PC-9 (cell line): ENCODE measurements at regions not wholly inside any gene's neighbourhood (a gene's known extent, or its start where the extent isn't known, plus 50 kb on each side); places are given as distances from the start of the nearest gene placed in this dataset.
"Not testable (repeated sequence)": the region's sequence is repeated elsewhere in the genome, so short reads cannot be mapped to it uniquely, and the experiment has no call there.

Experiments used
- BruUV-seq: library from RNA; stranded (reverse); fragments of 400-500 nt; replicated peaks from 2 replicates; lab custom pipeline; 2021; lab: Mats Ljungman, UMichigan
- CTCF ChIA-PET: fragments of 300-600 bp; sonication (Branson Sonifier 250); formaldehyde crosslinking; loops from one replicate; lab custom pipeline; 2022; ENCODE audit warnings: antibody characterized with exemption; lab: Charles Lee
- POLR2A ChIA-PET: fragments of 300-600 bp; sonication (Branson Sonifier 250); formaldehyde crosslinking; loops from one replicate; lab custom pipeline; 2022; ENCODE audit warnings: antibody characterized with exemption; ENCODE audit not compliant: unreplicated experiment; lab: Charles Lee
- DNase-seq, 2 experiments: peaks; one replicate each; pipeline versions ENCODE4 v3.0.0 to v3.0.0-alpha.2; 2015 to 2022; ENCODE audit warnings: mixed read lengths in 1 of 2
- H2AFZ ChIP-seq: fragments of 200-600 bp; sonication (generic); 2 replicates; pipeline ENCODE4 v1.8.1; 2017; ENCODE audit warnings: antibody characterized with exemption
- H3F3A ChIP-seq: fragments of 200-600 bp; sonication (generic); 2 replicates; pipeline ENCODE4 v1.8.1; 2017; ENCODE audit warnings: antibody characterized with exemption, mild to moderate bottlenecking, low read depth; ENCODE audit not compliant: insufficient read depth
- H3K27ac ChIP-seq: fragments of 200-600 bp; sonication (generic); 2 replicates; pipeline ENCODE4 v1.6.1; 2016; ENCODE audit warnings: mixed run types
- H3K27me3 ChIP-seq: fragments of 200-600 bp; sonication (generic); 2 replicates; pipeline ENCODE4 v1.6.1; 2016; ENCODE audit warnings: low read depth, mixed run types; ENCODE audit not compliant: insufficient read depth
- H3K36me3 ChIP-seq: fragments of 200-600 bp; sonication (generic); 2 replicates; pipeline ENCODE4 v1.6.1; 2016; ENCODE audit warnings: low read depth, mixed run types
- H3K4me1 ChIP-seq: fragments of 200-600 bp; sonication (generic); replicated peaks from 2 replicates; pipeline ENCODE4 v1.6.1; 2016; ENCODE audit warnings: mixed run types; ENCODE audit not compliant: insufficient read depth
- H3K4me2 ChIP-seq: fragments of 200-600 bp; sonication (generic); 2 replicates; pipeline ENCODE4 v1.6.1; 2017; ENCODE audit warnings: mixed run types
- H3K4me3 ChIP-seq: fragments of 200-600 bp; sonication (generic); 2 replicates; pipeline ENCODE4 v1.6.1; 2016; ENCODE audit warnings: mixed run types
- H3K79me2 ChIP-seq: fragments of 200-600 bp; sonication (generic); 2 replicates; pipeline ENCODE4 v1.6.1; 2017; ENCODE audit warnings: low read depth, mixed run types
- H3K9me2 ChIP-seq: fragments of 200-600 bp; sonication (generic); 2 replicates; pipeline ENCODE4 v1.8.1; 2017; ENCODE audit warnings: mild to moderate bottlenecking; ENCODE audit not compliant: insufficient read depth
- H3K9me3 ChIP-seq: fragments of 200-600 bp; sonication (generic); 2 replicates; pipeline ENCODE4 v1.8.1; 2016; ENCODE audit warnings: low read depth; ENCODE audit not compliant: insufficient read depth
- H4K20me1 ChIP-seq: fragments of 200-600 bp; sonication (generic); 2 replicates; pipeline ENCODE4 v1.8.1; 2017; ENCODE audit not compliant: insufficient read depth
- CTCF ChIP-seq: fragments of 200-600 bp; sonication (generic); conservative IDR thresholded peaks from 2 replicates; pipeline ENCODE4 v1.6.1; 2017; ENCODE audit warnings: mixed run types, antibody characterized with exemption, mild to moderate bottlenecking, moderate library complexity
- EZH2 ChIP-seq: fragments of 200-600 bp; sonication (generic); IDR thresholded peaks from 2 replicates; pipeline ENCODE4 v1.8.0; 2017; ENCODE audit warnings: antibody characterized with exemption, low read depth
- intact Hi-C: fragments of 100-400 bp; cut with micrococcal nuclease; formaldehyde crosslinking; loops from one replicate; pipeline ENCODE4 v1.10.0; 2022; ENCODE audit not compliant: unreplicated experiment

- no peaks in the 10 kb centered on the region for H4K20me1 ChIP-seq
- H3K36me3 ChIP-seq: no peaks in the 10 kb centered on the region
- H3K79me2 ChIP-seq: no peaks in the 10 kb centered on the region
- POLR2A ChIA-PET: no interaction called here
- no peak for TF ChIP-seq EZH2
- TF ChIP-seq CTCF: no peak
- no peaks in the 10 kb centered on the region for H3F3A ChIP-seq
- CTCF ChIA-PET: no interaction called here
- no peak overlapping the region for H3K27ac ChIP-seq
- intact Hi-C loops: no loop called here
- no peak overlapping the region for H3K4me2 ChIP-seq
- H3K9me3 ChIP-seq: no peaks in the 10 kb centered on the region
- no peaks in the 10 kb centered on the region for H3K9me2 ChIP-seq
- H3K4me1 ChIP-seq: no peaks in the 10 kb centered on the region
- no TSS peak for BruUV-seq
- no peak overlapping the region for H2AFZ ChIP-seq
- no peak overlapping the region for H3K4me3 ChIP-seq
- no peak for DNase-seq
- H3K27me3 ChIP-seq: no peaks in the 10 kb centered on the region
Measured at GRCh38 chr10:28765641-28766040, 88.3 kb downstream of the BAMBI start.

- H3K4me1 ChIP-seq: no peaks in the 10 kb centered on the region
- no TSS peak for BruUV-seq
- no peaks in the 10 kb centered on the region for H3K79me2 ChIP-seq
- no peak overlapping the region for H3K4me2 ChIP-seq
- DNase-seq: no peak
- H3K4me3 ChIP-seq: no peak overlapping the region
- ChIA-PET CTCF (no interaction called here), POLR2A (interaction anchor here (0.7 kb wide), 1 partner anchor 17 kb away, joined by 3 read pairs; no protein-coding TSS in a partner anchor)
- H2AFZ ChIP-seq: no peak overlapping the region
- intact Hi-C loops: no loop called here
- H3K36me3 ChIP-seq: no peaks in the 10 kb centered on the region
- no peaks in the 10 kb centered on the region for H3K9me2 ChIP-seq
- H3K9me3 ChIP-seq: no peaks in the 10 kb centered on the region
- TF ChIP-seq CTCF (no peak), EZH2 (no peak)
- H3K27me3 ChIP-seq: no peaks in the 10 kb centered on the region
- no peaks in the 10 kb centered on the region for H3F3A ChIP-seq
- no peaks in the 10 kb centered on the region for H4K20me1 ChIP-seq
- H3K27ac ChIP-seq: no peak overlapping the region
Measured at GRCh38 chr10:28768227-28768626, 90.9 kb downstream of the BAMBI start.

DNA sequence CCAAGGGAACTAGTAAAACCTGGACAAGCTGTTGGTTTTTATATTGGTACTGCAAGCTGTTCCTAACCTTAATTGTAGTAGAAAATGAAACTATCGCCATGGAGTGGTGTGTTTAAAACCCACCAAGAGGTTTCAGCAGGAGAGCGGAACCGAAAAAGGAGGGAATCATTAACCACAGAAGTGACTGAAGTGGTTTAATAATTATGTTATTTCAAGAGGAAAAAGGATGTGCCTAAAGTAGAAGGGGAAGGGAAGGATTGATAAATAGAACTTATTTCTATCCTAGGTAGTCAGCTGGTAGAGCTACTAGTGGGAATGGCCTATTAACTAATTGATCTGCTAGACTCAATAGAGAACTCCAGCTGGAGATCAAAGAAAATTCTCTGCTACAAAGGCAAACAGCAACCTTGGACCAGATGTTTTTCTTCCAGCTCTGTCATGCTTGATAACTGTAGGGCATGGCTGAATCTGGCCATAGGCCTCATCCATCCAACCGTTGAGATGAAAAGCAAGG, 91.8 kb downstream of the BAMBI start:
- Histone ChIP-seq H3K9me2 (no peaks in the 10 kb centered on the region), H3K27ac (no peak overlapping the region), H3F3A (no peaks in the 10 kb centered on the region), H3K27me3 (no peaks in the 10 kb centered on the region), H3K79me2 (no peaks in the 10 kb centered on the region), H3K4me1 (no peaks in the 10 kb centered on the region), H3K4me2 (no peak overlapping the region), H3K36me3 (no peaks in the 10 kb centered on the region), H2AFZ (no peak overlapping the region), H4K20me1 (no peaks in the 10 kb centered on the region), H3K9me3 (no peaks in the 10 kb centered on the region), H3K4me3 (no peak overlapping the region)
- DNase-seq: no peak
- intact Hi-C loops: no loop called here
- ChIA-PET POLR2A (no interaction called here), CTCF (interaction anchor here (0.7 kb wide), 1 partner anchor 795 kb away, joined by 3 read pairs; no protein-coding TSS in a partner anchor)
- TF ChIP-seq CTCF (no peak), EZH2 (no peak)
- BruUV-seq: no TSS peak

DNA sequence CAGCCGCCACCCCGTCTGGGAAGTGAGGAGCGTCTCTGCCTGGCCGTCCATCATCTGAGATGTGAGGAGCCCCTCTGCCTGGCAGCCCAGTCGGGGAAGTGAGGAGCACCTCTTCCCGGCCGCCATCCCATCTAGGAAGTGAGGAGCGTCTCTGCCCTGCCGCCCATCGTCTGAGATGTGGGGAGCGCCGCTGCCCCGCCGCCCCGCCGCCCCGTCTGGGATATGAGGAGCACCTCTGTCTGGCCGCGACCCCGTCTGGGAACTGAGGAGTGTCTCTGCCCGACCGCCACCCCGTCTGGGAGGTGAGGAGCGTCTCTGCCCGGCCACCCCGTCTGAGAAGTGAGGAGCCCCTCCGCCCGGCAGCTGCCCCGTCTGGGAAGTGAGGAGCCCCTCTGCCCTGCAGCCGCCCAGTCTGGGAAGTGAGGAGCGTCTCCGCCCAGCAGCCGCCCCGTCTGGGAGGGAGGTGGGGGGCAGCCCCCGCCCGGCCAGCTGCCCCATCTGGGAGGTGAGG, 94.3 kb downstream of the BAMBI start:
- intact Hi-C loops, BruUV-seq, DNase-seq, CTCF ChIA-PET, H3K4me2 ChIP-seq, H3K27ac ChIP-seq, H2AFZ ChIP-seq, H3K27me3 ChIP-seq, H3K4me3 ChIP-seq, H3K9me3 ChIP-seq, H3F3A ChIP-seq, H3K4me1 ChIP-seq, H3K9me2 ChIP-seq, H4K20me1 ChIP-seq, H3K36me3 ChIP-seq, POLR2A ChIA-PET, H3K79me2 ChIP-seq: not testable (repeated sequence)
